ENCODE measurements at regions not wholly inside any gene's neighbourhood (a gene's known extent, or its start where the extent isn't known, plus 50 kb on each side); places are given as distances from the start of the nearest gene placed in this dataset.

DNA sequence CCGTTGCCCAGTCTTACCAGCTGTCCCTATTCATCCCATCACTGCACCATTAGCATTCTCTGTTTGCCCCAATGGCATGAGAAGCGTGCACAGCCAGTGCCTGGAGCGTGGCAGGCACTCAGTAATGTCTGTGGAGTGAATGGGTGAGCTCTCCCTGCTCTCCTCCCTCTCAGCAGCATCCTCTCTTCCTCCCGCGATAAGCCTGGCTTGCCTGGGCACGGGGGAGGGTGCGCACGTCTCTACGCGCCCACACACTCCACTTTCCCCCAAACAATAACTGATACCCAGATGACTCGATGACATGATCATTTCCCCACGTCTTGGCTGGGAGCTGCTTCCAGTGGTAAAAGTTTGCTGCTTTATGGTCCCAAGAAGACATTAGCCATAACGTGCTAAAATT, 81.8 kb upstream of the LINGO1 start:
- TF ChIP-seq, protein P1, sequence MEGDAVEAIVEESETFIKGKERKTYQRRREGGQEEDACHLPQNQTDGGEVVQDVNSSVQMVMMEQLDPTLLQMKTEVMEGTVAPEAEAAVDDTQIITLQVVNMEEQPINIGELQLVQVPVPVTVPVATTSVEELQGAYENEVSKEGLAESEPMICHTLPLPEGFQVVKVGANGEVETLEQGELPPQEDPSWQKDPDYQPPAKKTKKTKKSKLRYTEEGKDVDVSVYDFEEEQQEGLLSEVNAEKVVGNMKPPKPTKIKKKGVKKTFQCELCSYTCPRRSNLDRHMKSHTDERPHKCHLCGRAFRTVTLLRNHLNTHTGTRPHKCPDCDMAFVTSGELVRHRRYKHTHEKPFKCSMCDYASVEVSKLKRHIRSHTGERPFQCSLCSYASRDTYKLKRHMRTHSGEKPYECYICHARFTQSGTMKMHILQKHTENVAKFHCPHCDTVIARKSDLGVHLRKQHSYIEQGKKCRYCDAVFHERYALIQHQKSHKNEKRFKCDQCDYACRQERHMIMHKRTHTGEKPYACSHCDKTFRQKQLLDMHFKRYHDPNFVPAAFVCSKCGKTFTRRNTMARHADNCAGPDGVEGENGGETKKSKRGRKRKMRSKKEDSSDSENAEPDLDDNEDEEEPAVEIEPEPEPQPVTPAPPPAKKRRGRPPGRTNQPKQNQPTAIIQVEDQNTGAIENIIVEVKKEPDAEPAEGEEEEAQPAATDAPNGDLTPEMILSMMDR (conservative IDR thresholded peaks at IDR 0.05; ENCODE audit: low read depth, low read length) = no peak
- H3K4me3 ChIP-seq (ENCODE audit: low read length) = no peak overlapping the region
- no peak for DNase-seq (ENCODE audit: low read depth)

DNA sequence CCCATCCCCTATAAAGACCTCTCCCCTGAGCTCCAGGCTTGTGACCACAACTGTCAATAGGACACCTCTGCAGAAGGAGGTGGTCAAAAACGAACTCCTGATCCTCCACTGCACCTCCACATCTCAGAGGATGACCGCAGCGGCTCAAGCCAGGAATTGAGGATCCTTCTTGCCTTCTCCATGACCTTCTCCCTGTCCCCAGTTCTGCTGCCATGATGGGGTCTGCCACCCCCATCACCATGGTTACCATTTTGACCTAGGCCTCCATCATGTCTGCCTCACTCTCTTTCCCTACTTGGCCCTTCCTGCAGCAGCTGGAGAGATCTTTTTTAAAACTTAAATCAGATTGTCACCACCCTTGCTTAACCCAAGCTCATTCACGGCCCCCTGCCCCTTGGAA, 81.3 kb upstream of the LINGO1 start:
- TF ChIP-seq, protein P1 (conservative IDR thresholded peaks at IDR 0.05; ENCODE audit: low read depth, low read length) = no peak
- DNase-seq (ENCODE audit: low read depth) = no peak
- H3K4me3 ChIP-seq (ENCODE audit: low read length) = no peak overlapping the region

DNA sequence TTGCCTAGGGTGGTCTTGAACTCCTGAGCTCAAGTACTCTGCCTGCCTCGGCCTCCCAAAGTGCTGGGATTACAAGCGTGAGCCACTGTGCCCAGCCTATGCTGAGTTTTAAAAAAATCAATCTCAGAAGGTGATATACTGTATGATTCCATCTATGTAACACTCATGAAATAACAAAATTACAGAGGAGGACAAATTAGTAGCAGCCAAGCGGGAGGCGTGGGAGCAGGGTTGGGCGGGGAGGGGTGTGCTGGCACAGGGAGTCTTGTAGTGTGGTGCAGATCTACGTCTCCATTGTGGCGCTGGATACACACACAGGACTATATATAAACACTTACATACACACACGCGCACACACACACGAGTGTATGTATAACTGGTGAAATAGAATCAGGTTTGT, 80.6 kb upstream of the LINGO1 start:
- TF ChIP-seq, protein P1 (conservative IDR thresholded peaks at IDR 0.05; ENCODE audit: low read depth, low read length) = no peak
- H3K4me3 ChIP-seq (ENCODE audit: low read length) = no peak overlapping the region

DNA sequence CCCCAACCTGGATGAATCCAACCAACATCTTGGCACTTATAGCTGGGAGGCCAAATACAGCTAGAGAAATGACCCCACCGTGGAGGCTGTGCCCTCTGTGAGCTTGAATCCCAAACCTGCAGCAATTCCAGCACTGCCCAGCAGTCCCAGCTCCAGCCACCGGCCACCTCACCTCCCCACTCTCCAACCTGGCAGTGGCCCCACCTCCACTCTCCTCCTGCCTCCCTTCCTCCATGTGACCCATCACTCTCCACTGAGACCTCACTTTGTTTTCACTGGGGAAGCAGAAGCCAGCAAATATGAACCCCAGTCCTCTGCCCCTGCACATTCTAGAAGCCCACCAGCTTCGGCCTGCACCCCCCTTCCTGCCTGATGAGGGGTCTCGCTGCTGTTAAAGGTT, 79.7 kb upstream of the LINGO1 start:
- no peak overlapping the region for H3K4me3 ChIP-seq (ENCODE audit: low read length)
- DNase-seq (ENCODE audit: low read depth) = no peak
- TF ChIP-seq, protein P1 (conservative IDR thresholded peaks at IDR 0.05; ENCODE audit: low read depth, low read length) = no peak

More for the DNA sequence above, 80.6 kb upstream of the LINGO1 start:
- no peak for DNase-seq (ENCODE audit: low read depth)

DNA sequence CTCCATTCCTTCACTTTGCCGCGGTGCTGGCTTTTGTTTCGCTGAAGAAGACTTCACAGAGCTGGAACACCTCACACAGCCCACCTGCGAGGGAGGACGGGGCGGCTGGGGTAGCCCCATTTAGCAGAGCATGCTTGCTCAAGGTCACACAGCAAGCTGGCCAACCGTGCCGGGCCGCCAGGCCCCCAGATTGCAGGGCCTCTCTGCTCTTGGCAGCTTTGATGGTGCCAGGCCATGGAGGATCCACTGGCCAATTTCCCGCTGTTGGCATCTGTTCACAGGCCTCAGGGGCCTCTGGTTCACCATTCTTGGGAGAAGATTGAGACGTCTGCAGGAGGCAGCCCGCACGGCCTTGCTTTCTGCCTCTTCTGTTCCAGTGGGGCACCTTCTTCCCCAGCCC, 77.9 kb upstream of the LINGO1 start:
- TF ChIP-seq, protein P1 (conservative IDR thresholded peaks at IDR 0.05; ENCODE audit: low read depth, low read length) = no peak
- no peak overlapping the region for H3K4me3 ChIP-seq (ENCODE audit: low read length)
- DNase-seq (ENCODE audit: low read depth) = no peak

DNA sequence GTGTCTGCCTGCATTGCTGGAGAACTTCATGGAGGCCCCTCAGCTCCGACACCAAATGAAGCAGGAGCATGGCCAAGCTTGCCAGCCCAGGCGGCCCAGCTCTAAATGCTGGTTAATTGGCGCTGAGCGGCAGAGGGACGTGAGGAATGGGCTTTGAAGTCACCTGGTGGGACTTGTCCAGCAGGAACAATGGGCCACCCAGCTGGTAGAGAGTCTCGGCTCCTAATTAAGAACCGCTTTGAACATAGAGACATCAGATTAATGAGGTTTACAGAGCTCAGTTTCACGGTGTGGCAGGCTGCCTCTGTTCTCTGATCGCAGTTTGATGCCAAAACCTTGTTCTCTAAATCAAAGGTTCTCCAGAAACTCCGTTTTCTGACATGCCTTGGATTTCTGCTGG, 77.5 kb upstream of the LINGO1 start:
- TF ChIP-seq, protein P1 (conservative IDR thresholded peaks at IDR 0.05; ENCODE audit: low read depth, low read length) = no peak
- no peak for DNase-seq (ENCODE audit: low read depth)
- no peak overlapping the region for H3K4me3 ChIP-seq (ENCODE audit: low read length)

DNA sequence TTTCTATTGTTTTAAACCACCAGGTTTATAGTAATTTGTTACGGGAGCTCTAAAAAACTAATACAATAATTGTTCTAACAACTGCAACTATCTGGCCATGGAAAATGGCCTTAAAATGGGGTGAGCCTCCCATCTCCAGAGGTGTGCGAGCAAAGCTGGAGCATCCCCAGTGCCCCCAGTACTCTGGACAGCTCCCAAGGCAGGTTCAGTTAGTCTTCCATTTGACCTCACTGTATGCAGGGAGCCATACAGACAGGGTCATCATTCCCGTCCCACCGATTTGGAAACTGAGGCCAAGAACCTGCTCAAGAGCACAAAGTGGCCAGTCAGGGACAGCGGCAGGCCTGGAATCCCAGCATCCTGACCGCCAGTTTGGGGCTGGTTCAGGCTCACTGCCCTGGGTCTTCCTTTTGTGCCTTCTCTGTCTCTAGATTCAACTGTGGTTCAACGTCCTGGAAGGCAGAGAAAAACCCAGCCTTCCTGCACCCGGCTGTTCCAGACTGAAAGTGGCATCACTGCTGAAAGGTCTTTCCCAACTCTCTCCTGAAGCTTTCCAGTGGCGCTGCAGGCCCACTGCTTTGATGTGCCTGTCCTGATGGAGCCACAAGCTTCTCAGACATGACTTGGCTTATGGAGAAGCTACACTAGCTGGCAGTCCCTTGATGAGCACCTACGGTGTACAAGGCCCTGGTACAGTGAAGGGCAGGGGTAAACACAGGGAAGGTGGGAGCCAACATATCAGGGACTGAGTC, 76.6 kb upstream of the LINGO1 start:
- TF ChIP-seq, protein P1 (conservative IDR thresholded peaks at IDR 0.05; ENCODE audit: low read depth, low read length) = no peak
- no peak overlapping the region for H3K4me3 ChIP-seq (ENCODE audit: low read length)
- no peak for DNase-seq (ENCODE audit: low read depth)

Data from retinal pigment epithelial cell (primary cell).